ENCODE measurements at regions not wholly inside any gene's neighbourhood (a gene's known extent, or its start where the extent isn't known, plus 50 kb on each side); places are given as distances from the start of the nearest gene placed in this dataset.

DNA sequence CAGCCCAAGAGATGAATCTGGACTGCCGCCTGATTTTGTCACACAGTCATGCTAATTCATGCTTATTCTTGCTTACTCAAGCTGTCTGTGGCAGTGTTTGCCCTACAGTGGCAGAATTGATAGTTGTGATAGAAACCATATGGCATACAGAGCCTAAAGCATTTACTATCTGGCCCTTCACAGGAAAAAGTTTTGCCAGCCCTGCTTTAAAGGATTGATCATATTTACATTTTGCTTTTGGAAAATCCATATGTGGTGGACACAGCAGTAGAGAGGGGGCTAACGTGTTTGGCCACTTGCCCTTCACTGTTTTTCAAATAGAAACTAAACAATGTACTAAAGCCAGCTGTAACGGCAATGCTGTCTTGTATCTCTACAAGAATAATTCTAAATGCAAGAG lies 974.0 kb upstream of the GHITM start:
- FAIRE-seq: no peak

DNA sequence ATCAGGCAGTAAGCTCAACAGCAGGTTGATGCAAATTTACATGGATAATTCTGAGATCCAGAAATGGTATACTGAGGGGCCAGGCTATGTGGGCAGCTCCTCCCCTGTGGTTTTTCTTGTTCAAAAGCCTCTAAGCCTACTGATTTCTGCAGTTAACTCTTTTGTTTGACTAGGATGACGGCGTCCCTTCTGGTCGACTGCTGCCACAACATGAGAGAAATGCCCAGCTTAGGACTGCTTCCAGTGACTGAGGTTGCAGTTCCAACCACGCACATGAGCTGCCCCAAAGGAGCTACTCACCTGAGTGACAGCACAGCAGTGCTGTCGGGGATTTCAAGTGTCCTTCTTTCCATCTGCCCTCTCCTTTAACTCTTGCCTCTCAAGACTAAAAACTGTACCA lies 973.0 kb upstream of the GHITM start:
- no peak for FAIRE-seq

DNA sequence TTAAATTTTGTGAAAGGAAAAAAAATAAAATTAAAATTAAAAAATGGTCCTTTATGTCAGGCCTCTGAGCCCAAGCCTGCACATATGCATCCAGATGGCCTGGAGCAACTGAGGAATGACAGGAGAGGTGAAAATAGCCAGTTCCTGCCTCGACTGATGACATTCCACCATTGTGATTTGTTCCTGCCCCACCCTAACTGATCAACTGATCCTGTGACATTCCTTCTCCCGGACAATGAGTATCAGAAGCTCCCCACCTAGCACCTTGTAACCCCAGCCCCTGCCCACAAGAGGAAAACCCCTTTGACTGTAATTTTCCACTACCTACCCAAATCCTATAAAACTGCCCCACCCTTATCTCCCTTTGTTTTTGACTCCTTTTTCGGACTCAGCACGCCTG lies 972.2 kb upstream of the GHITM start:
- FAIRE-seq: no peak

DNA sequence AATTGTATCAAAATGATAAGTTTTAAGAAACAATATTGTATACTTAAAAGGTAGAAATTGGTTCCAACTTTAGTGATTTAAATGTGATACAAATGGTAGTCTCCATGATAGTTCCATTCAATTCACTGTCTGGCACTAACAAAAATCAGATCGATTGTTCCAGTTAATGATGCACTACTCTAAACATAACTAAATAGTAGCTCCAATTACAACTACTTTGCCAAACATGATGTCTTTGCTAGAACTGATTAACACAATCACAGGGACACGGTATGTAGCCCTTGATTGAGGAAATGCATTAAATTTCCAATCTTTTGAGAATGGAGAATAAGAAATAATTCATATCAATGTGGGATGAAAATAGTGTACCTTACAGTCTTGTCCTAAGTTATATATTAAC lies 962.4 kb upstream of the GHITM start:
- FAIRE-seq: no peak

DNA sequence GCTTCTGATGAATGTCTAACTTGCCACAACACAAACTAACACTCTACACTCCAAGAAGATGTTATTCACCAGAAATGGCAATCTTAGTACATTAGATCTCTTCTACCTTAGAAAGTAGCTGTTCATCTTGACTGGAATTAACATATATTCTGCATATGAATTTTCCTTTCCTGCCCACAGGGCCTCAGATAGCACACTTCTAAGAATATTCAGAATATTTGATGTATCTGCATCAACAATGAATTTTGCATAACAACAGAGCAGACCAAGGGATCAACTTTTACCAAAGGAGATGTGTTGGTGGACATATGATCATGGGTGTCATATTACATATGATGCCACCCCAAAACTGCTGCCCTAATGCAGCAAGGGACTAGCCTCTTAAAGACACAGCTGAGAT lies 960.8 kb upstream of the GHITM start:
- FAIRE-seq: no peak

DNA sequence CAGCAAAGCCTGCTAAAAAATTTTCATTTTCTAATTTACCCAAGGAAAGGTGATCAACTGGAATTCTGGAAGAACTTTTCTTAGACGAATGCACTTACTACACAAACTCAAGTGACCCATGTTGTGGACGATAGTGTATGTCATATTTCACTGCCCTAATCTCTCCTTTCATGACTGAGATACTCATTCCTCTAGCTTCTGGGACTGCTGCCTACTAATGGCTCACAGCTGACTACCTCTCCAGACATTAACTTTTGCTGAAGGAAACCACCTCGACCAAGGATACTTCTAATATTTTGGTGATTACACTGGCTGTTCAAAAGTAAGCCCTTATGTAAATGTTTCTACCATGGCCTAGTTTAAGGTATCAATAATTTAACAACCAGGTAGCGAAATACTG lies 959.9 kb upstream of the GHITM start:
- no peak for FAIRE-seq

DNA sequence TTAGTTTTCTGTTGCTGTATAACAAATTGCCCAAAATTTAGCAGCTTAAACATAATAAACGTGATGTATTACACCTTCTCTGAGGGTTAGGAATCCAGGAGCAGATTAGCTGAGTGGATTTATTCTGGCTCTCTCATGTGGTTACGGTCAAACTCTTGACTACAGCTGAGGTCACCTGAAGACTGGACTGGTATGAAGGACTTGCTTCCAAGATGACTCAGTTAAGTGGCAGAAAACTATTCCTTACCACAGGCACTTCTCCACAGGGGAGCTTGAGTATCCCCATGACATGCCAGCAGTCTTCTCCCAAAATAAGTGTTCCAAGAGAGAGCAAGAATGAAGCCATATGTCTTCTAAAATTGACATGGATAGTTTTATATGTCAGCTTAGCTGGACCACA lies 957.2 kb upstream of the GHITM start:
- no peak for FAIRE-seq

DNA sequence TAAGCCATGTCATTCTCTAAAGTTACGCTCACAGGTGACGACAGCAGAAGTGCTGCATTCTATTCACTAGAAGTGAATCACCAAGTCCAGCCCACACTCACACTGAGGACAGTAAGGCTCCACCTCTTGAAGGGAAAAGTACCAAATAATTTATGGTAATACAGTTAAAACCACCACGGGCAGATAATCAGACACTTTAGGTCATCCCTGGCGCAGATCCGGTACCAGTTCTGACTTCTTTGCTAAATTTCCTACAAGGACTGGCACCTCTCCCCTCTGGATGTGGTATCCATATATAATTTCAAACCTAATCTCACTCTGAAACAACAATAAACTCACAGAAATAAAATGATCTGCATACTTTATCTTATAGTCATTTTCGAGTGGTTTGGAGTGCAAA lies 954.7 kb upstream of the GHITM start:
- FAIRE-seq: no peak

DNA sequence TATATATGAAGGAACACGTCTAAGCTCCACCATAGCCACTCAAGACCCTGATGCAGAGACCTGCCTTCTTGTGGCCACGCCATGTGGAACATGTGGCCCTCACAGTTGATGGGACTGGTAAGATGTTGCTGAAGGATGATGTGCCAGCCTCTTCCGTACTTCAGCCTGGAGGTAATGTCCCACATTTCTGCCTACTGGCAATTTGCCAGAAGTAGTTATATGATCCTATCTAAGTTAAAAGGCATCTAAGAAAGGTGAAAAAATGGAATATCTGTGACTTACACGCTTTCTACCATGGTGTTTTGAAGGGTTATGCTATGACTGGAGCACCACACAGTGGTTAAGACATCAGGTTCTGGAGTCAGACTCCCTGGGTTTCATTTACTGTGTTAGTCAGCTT lies 948.7 kb upstream of the GHITM start:
- no peak for FAIRE-seq

DNA sequence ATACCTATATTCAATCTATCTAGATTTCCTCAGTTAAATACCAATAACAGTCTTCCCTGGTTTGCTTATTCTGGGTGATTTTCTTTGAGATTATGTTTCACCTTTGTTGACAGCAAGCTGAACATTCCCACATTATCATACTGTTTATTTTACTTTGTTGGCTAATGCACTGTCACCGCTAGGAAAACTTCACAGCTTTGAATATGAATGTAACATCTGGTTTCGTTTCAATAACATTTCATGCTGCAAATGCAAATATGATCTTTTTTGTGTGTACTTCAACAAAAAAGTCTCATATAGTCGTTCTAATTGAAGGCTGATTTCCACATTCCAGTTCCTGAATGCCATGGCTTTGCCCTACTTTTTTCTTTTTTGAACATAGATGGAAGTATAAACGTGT lies 946.3 kb upstream of the GHITM start:
- no peak for FAIRE-seq

DNA sequence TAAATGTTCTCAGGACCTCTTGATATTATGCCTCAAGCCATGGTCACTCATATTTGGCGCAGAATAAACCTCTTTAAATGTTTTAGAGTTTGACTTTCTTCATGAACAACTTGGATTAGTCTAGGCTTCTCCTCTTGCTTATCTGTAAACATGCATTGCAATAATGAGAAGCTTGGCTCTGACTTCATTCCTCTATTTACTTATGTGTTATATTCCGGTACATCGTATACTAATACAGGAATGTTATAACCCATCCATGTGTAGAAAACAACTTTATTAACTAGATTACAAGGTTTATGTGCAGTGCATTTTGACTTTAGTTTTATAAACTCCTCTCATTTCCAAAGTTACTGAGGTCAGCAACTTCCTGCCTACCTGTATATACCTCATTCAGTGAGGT lies 944.3 kb upstream of the GHITM start:
- FAIRE-seq: no peak

DNA sequence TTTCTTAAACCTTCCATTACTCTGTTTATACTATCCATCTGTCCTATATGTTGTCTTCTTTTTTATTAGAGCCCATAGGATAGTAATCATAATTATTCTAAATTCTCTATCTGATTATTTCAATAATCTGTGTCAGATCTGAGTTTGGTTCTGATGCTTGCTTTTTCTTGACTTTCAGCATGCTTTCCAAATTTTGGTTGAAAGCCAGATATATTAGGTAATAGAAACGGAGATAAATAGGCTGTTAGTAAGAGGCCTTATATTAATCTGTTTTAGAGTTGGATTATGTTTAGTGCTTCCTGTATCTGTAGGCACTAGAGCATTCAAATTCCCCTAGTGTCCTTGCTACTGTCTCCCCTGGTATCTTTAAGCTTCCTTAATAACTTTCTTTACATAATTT lies 939.9 kb upstream of the GHITM start:
- no peak for FAIRE-seq

DNA sequence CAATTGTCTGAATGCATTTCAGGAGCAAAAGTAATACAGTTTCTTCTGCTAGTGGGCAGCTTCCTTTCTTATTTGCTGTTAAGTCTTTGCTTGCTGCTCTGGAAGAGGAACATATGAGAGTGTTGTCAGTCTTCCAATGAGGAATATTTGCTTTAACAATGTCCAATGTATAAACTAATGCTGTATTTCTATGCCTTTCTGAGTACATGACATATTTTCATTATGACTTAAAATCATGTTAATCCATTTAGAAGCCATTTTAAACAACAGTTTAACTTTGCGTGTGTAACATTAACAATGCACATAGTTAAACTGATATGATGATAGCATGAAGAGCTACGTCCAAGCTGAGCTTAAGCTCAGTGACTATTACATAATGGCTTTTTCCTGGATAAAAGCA lies 933.4 kb upstream of the GHITM start:
- no peak for FAIRE-seq

DNA sequence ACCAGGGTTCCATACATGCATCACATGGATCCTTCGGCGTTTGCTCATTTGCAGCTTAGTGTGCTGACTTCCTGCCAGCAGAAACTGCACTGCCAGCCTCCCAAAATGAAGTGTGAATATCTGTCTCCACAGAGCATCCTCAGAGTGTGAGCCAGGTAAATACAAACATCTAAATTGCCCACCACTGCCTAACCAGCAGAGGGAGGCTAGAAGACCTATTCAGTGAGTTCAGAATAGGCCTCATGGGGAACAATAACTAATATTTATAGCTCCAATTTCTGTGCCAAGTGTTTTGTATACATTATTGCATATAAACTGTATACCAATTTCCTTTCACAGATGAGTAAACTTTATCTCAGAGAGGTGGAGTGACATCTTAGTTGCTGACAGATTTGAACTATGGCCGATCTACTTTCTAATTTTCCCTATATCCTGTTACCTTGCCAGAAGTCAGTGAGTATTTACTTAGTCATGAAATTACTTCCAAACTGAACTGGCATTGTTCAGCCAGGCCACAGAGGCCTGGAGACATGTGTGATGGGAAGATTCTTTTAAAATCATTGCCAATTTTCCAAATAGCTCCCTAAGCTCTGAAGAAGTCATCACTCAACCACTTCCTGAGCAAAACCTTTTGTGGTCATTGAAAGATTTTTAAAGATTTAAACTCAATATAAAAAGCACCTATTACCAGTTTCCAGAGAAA lies 926.5 kb upstream of the GHITM start:
- no peak for FAIRE-seq

DNA sequence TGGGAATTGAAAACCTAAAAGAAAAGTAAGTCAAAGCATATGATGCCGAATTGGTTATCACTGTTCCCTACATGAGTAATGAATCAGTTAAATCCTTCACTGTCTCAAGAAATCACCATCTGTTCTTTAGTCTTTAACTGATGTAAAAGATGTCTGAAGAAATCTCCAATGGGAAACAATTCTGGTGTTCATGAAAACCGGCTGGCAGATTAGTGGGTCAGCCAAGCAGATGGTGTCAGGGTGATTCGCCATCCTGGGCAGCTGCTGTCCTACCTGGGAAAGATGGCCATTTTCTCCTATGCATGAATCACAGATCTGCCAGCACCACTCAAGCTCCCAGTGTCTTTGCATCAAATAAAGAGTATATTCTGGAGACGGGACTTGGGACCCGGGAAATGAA lies 925.2 kb upstream of the GHITM start:
- FAIRE-seq: no peak

DNA sequence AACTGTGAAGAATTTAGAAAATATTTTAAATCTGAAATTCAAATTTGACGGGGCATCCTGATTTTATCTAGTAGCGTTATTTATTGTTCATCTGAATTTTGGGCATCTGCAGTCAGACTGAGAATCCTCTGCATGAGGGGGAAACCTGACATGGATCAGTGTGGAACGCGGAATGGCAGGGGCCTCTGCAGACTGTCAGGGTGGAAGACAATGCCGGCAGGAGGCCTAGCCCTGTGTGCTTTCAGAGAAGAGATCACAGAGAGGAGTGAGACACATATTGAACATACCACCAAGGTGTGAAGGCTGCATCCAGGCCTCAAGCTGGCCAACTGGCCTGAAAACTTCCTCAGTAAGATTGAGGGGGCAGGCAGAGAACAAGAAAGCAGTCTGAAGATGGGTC lies 921.1 kb upstream of the GHITM start:
- FAIRE-seq: no peak

DNA sequence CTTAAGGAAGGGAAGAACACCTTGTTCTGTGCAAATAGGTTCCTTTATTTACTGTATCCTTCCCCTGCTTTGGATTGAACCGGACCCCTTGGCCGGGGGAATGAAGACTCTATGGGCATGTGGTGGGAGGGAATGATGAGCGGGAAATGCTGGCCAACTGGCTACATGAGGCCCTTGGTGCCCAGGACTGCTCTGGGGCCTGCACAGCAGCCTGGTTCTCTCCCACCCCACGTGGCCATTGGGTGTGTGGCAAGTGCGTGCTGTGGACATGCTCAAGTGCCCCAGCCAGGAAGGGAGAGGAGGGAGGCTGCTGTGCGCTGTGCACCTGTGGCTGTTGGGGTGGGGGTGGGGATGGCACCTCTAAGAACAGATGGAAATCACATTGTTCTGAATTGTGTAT lies 917.0 kb upstream of the GHITM start:
- no peak for FAIRE-seq

DNA sequence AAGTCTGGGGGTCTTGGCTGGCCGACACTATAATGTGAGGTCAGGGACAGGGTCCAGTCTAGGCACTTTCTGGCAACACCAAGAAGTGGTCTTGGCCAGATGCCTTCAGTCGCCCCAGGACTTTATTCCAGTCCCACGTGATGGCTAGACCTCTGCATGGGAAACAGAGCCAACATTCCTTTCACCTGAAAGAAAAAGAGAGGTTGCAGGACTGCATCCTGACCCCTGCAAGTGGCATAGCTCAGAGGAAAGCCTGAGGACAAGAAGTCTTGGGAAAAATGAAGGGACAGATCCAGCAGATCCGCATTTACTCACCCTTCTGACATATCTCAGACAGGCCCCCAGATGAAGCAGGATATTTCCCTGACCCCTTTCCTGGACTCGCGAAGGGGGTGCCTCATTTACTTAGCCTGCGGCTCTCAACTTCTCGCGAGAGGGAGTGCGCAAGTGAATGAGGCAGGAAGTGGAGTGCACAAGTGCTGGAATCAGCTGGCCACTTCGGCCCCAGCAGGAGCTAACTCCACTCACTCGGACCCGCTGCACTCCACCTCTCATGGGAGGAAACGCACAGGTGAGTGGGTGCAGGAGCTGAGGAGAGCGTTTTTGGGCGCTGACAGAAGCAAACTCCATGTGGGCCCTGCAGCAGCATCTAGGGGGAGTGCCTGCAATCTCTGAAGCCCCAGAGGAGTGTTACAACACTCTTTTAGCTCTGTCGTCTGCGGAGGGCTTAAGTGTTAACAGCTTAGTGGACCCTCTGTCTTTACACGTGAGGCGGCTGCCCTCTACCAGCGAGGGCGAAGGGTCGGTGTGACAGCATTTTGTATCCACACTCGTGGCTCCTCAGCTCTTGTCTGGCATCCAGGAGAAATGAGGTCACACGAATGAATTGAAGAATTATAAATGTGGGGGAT lies 916.2 kb upstream of the GHITM start:
- no peak for FAIRE-seq

DNA sequence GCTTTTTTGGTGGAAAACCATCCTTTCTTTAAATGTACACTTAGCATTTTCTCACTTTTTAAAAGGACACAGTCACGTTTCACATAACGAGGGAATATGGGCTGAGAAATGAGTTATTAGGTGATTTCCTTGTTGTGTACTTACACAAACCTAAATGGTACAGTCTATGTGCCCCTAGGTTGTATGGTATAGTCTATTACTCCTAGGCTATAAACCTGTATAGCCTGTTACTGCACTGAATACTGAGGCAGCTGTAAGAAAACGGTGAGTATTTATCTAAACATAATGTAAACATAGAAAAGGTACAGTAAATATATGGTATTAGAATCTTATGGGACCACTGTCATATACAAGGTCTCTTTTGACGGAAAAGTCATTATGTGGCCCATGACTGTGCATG lies 913.5 kb upstream of the GHITM start:
- FAIRE-seq: no peak

DNA sequence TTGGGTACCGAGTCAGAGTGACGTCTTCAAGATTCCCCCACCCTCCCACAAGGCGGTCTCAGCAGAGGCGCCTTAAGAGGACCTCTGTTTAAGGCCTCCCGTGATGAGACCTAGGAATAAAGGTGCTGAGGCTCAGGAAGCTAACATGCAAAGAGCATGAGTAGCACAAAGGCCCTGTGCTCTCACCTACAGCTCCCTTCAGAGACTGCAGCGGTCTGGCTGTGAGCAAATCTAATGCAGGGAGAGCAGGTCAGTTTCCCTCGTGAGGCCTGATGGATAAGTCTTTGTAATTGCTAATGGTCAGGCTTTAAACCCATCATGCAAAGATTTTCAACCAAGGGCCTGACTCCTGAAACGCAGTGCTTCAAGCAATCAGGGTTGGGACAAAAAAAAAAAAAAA lies 909.3 kb upstream of the GHITM start:
- no peak for FAIRE-seq

DNA sequence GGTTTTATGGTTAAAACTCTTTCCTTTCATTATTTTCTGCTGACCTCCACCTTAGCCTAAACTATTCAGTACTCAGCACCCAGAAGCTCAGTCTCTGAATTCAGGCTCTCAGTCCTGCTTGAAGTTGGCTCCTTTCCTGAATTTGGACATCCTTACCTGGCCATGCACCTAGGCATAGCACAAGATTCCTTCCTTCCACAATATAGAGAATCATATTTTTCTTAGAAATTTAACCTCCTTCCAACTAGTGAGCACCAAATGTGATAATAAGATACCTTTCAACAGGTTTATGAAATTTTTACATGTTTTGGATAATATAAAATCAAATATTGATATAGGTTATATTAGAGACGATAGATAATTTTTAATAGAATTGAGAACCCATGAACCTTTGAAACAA lies 905.6 kb upstream of the GHITM start:
- no peak for FAIRE-seq

DNA sequence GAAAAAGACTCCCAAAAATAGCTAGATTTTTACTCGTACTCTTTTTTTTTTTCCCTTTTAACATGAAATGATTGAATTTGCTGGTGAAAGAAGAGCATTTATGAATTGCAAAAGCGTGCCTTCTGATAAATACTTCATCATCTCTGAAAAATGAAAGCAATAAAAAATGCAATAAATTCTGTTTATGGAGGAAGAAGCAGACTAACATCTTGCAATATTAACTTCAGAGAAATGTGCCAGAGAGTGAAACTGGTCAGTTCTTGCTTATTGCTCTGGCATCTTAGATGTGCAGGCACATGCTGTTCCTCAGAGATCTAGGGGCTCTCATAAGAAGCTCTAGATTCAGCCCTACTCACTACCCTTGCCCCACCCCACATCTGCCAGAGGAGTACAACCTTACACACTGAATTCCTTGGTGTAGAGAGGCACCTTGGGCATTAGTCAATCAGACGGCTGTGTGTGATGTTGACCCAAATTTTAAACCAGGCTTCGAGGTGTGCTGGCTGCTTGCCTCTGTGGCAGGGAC lies 891.1 kb upstream of the GHITM start:
- FAIRE-seq: no peak

DNA sequence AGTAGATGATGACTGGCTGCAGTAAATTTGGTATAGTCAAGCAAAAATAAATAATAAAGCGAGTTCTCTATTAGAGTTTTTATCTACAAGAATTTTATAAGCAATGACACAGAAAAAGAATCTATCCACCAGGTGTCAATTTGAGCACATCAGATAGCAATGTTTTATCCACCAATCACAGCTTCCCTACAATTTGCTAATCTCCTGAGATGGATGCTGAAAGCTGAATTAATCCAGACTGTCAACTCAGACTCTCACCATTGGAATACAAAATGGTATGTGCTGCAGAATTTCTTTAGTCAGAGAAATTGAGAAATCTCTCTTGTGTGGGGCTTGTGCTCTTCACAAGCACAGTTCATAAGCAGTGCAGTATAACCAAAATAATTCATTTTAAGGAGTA lies 888.9 kb upstream of the GHITM start:
- FAIRE-seq: no peak

DNA sequence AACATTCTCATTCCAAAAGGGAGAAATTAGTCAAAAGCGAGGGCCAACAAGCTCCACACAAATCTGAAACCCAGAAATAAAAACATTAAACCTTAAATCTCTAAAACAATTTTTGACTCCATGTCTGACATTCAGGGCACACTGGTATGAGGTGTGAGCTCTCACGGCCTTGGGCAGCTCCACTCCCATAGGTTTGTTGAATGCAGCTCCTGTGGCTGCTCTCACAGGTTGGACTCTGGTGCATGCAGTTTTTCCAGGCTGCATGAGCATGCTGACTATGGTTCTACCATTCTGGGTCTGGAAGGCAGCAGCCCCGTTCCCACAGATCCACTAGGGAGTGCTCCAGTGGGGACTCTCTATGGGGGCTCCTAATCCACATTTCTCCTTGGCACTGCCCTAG lies 887.1 kb upstream of the GHITM start:
- no peak for FAIRE-seq
